ENCODE measurements at regions not wholly inside any gene's neighbourhood (a gene's known extent, or its start where the extent isn't known, plus 50 kb on each side); places are given as distances from the start of the nearest gene placed in this dataset.

DNA sequence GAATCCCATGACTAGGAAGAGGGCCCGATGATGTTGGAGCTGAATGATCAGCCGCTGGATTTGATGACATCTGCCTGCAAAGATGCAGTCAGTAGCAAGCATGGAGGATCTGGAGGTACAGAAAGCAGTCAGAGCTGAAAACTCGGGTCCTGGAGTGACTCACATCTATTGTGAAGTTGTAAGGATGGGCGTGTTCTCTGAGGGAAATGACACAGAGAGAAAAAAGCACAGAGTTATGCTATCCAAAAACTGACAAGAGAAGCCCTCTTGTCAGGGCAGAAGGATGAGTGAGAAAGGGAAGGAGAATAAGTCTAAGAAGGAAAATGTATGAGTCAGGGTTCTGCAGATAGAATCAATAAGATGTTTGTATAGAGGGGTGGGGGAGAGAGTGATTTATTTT, 380.4 kb upstream of the CCDC196 start:
- TF ChIP-seq, protein P1, sequence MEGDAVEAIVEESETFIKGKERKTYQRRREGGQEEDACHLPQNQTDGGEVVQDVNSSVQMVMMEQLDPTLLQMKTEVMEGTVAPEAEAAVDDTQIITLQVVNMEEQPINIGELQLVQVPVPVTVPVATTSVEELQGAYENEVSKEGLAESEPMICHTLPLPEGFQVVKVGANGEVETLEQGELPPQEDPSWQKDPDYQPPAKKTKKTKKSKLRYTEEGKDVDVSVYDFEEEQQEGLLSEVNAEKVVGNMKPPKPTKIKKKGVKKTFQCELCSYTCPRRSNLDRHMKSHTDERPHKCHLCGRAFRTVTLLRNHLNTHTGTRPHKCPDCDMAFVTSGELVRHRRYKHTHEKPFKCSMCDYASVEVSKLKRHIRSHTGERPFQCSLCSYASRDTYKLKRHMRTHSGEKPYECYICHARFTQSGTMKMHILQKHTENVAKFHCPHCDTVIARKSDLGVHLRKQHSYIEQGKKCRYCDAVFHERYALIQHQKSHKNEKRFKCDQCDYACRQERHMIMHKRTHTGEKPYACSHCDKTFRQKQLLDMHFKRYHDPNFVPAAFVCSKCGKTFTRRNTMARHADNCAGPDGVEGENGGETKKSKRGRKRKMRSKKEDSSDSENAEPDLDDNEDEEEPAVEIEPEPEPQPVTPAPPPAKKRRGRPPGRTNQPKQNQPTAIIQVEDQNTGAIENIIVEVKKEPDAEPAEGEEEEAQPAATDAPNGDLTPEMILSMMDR (IDR thresholded peaks at IDR 0.05) = no peak
- TF ChIP-seq POLR2A (IDR thresholded peaks at IDR 0.05) (no peak), EP300 (IDR thresholded peaks at IDR 0.05) (no peak)
